ENCODE measurements at regions not wholly inside any gene's neighbourhood (a gene's known extent, or its start where the extent isn't known, plus 50 kb on each side); places are given as distances from the start of the nearest gene placed in this dataset.
A peak's percentile ranks its signal among the peaks of the same experiment; 100 is the strongest.

DNA sequence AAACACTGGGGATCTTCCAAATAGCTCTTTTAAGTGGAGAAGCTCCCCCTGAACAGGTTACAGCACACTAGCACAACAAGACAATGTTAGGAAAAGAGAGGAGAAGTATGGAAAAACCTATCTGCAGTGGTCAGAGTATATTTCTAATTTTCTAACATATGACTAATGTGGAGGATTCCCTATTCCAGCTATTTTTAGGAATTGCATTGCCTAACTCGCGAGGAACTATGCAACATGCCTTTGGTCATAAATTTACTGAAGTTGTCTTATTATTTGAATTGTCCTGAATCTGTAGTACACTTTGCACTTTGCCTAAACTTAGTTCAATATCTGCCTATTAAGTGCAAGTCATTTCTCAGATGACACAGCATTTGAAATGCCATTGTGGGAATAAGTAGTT, 381.4 kb downstream of the CCDC85A start (continued):
- no peak for TF ChIP-seq FIP1L1 (IDR thresholded peaks at IDR 0.05; ENCODE audit: borderline replicate concordance, insufficient read depth, low read depth, low read length)
- TF ChIP-seq, protein P1, sequence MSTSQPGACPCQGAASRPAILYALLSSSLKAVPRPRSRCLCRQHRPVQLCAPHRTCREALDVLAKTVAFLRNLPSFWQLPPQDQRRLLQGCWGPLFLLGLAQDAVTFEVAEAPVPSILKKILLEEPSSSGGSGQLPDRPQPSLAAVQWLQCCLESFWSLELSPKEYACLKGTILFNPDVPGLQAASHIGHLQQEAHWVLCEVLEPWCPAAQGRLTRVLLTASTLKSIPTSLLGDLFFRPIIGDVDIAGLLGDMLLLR (CRISPR knock-in tag; IDR thresholded peaks at IDR 0.05), result no peak

DNA sequence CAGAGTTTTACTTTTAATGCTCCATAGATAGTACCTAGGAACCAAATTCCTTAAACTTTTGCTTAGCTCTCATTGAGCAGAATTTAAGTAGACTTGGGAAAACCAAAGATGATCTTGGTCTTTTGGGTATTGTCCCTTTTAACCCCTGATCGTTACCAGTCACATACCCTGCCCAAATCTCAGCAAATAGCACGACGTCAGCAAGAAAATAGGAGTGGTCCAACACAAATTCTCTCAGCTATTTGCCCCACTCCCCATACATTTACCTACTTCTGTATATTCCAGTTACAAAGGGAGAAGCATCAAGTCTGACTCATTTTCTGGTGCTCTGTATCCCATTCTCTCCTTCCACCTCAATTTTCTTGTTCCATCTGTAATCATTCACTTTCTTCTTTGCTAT, 387.3 kb downstream of the CCDC85A start:
- Histone ChIP-seq H3K9me3 (ENCODE audit: low read length) (peaks cover 44% of the 10 kb centered on the region), H3K4me3 (replicated peaks in 1 of 3; ENCODE audit: insufficient read depth in 1 of 3, low read depth in 2 of 3, low read length in 3 of 3) (no peak overlapping the region), H4K20me1 (ENCODE audit: insufficient read depth, low read length) (no peaks in the 10 kb centered on the region), H3K4me2 (ENCODE audit: low read depth, low read length) (no peak overlapping the region), H3K4me1 (ENCODE audit: insufficient read depth, low read length) (no peaks in the 10 kb centered on the region), H2AFZ (ENCODE audit: low read length) (no peak overlapping the region), H3K27ac (ENCODE audit: extremely low read length, insufficient read depth, low read length) (no peak overlapping the region), H3K9ac (ENCODE audit: insufficient read depth, low read depth, low read length) (no peak overlapping the region), H3K36me3 (replicated peaks in 1 of 2; ENCODE audit: control insufficient read depth in 1 of 2, insufficient read depth in 2 of 2, low read length in 2 of 2) (no peaks in the 10 kb centered on the region), H3K27me3 (ENCODE audit: control insufficient read depth in 1 of 2, insufficient read depth in 2 of 2, low read length in 2 of 2) (no peaks in the 10 kb centered on the region), H3K79me2 (ENCODE audit: insufficient read depth, low read length) (no peaks in the 10 kb centered on the region)
- ChIA-PET POLR2A (no interaction called here), CTCF (ENCODE audit: low intra/inter-chr PET ratio, low total read pairs) (no interaction called here)
- intact Hi-C loops (cut with micrococcal nuclease; ENCODE audit: unreplicated experiment), result no loop called here
- in situ Hi-C loops (cut with HindIII; ENCODE audit: extremely low pct_ligation_motif_present, low pct_unique_long_range_greater_than_20kb), result no loop called here
- BruUV-seq (replicated peaks), result no TSS peak
- ATAC-seq (no peak), FAIRE-seq (no peak), DNase-seq (ENCODE audit: low spot score) (no peak)
- TF ChIP-seq MAFF (IDR thresholded peaks at IDR 0.05; ENCODE audit: low read depth, low read length) (0 out of 2 replicates have a peak, but pooled peaks have one; percentile 14), MAFK (conservative IDR thresholded peaks at IDR 0.05 in 1 of 2, IDR thresholded peaks at IDR 0.05 in 1 of 2; ENCODE audit: low read length in 2 of 2) (peak; percentile 7 to 58; a peak in 2 of 4 replicates), MTA1 (CRISPR knock-in tag; IDR thresholded peaks at IDR 0.05; ENCODE audit: borderline replicate concordance) (no peak), ZNF33A (CRISPR knock-in tag; IDR thresholded peaks at IDR 0.05; ENCODE audit: borderline replicate concordance) (no peak), ZNF660 (CRISPR knock-in tag; IDR thresholded peaks at IDR 0.05; ENCODE audit: borderline replicate concordance, low read depth) (no peak), ZFP1 (CRISPR knock-in tag; IDR thresholded peaks at IDR 0.05) (no peak), KLF9 (CRISPR knock-in tag; IDR thresholded peaks at IDR 0.05; ENCODE audit: low read depth) (no peak), ZNF552 (CRISPR knock-in tag; IDR thresholded peaks at IDR 0.05; ENCODE audit: borderline replicate concordance) (no peak)
- 0% methylated on average over 3 of the region's 3 CpGs for WGBS (ENCODE audit: low lambda C conversion rate)
